ENCODE measurements at regions not wholly inside any gene's neighbourhood (a gene's known extent, or its start where the extent isn't known, plus 50 kb on each side); places are given as distances from the start of the nearest gene placed in this dataset.

- TF ChIP-seq SRF (IDR thresholded peaks at IDR 0.05; ENCODE audit: low read depth, low read length) = no peak
- TF ChIP-seq TAF7 (optimal IDR thresholded peaks at IDR 0.05; ENCODE audit: borderline replicate concordance, low read depth, low read length) = no peak
- TF ChIP-seq TAF1 (IDR thresholded peaks at IDR 0.05; ENCODE audit: low read depth, low read length) = no peak
- no peak for TF ChIP-seq POU5F1 (IDR thresholded peaks at IDR 0.05; ENCODE audit: low read depth, low read length)
- no peak for TF ChIP-seq SP4 (IDR thresholded peaks at IDR 0.05; ENCODE audit: low read length)
- TF ChIP-seq SIRT6 (IDR thresholded peaks at IDR 0.05; ENCODE audit: low read length) = no peak
- no peak for TF ChIP-seq NANOG (IDR thresholded peaks at IDR 0.05; ENCODE audit: insufficient read depth, low read depth, low read length, poor library complexity, severe bottlenecking)
- TF ChIP-seq JUN (IDR thresholded peaks at IDR 0.05; ENCODE audit: low read depth, low read length) = no peak
- TF ChIP-seq EGR1 (IDR thresholded peaks at IDR 0.05; ENCODE audit: borderline replicate concordance, low read depth, low read length) = no peak
- no peak for TF ChIP-seq MAX (IDR thresholded peaks at IDR 0.05)
- TF ChIP-seq CTCF (IDR thresholded peaks at IDR 0.05; ENCODE audit: control extremely low read depth in 1 of 3, insufficient read depth in 1 of 3, low read depth in 1 of 3, low read length in 3 of 3) = no peak
- no peak for TF ChIP-seq SUZ12 (IDR thresholded peaks at IDR 0.05; ENCODE audit: low read length)
- no peak for TF ChIP-seq RNF2 (IDR thresholded peaks at IDR 0.05; ENCODE audit: borderline replicate concordance, low read depth, low read length, missing control alignments, poor library complexity, severe bottlenecking)
- no peak for TF ChIP-seq HDAC2 (IDR thresholded peaks at IDR 0.05; ENCODE audit: borderline replicate concordance in 1 of 2, low read depth in 2 of 2, low read length in 2 of 2)
- no peak for TF ChIP-seq TBP (IDR thresholded peaks at IDR 0.05; ENCODE audit: low read depth, low read length)
- no peak for TF ChIP-seq BCL11A (IDR thresholded peaks at IDR 0.05; ENCODE audit: low read depth in 2 of 2, low read length in 2 of 2)
- no peak for TF ChIP-seq SAP30 (IDR thresholded peaks at IDR 0.05; ENCODE audit: insufficient read depth, insufficient replicate concordance, low read length)
Observed at GRCh38 chr5:63127054-63127453, 548.4 kb downstream of the LRRC70 start (continued).

Data from H1 (cell line).